HCT116 (cell line): ENCODE measurements at regions not wholly inside any gene's neighbourhood (a gene's known extent, or its start where the extent isn't known, plus 50 kb on each side); places are given as distances from the start of the nearest gene placed in this dataset.

Experiments used
- ATAC-seq: fragments of 200-7000 bp; cut with Tn5 transposase; 2 replicates; pipeline ENCODE4 v1.9.1; 2020; ENCODE audit warnings: mild to moderate bottlenecking, moderate library complexity
- BruUV-seq: library from RNA; stranded (reverse); fragments of 400-500 nt; replicated peaks from 2 replicates; lab custom pipeline; 2021; lab: Mats Ljungman, UMichigan
- CTCF ChIA-PET: fragments of 300-600 bp; sonication (Branson Sonifier 250); formaldehyde crosslinking; loops from one replicate; lab custom pipeline; 2021; ENCODE audit warnings: antibody characterized with exemption; lab: Charles Lee
- POLR2A ChIA-PET: fragments of 300-600, 350-600 bp; sonication (Branson Sonifier 250); formaldehyde crosslinking; loops from one replicate; lab custom pipeline; 2021; ENCODE audit warnings: antibody characterized with exemption; lab: Charles Lee
- RAD21 ChIA-PET, 2 experiments: fragments of 300-600 bp; sonication (Branson Sonifier 250); formaldehyde crosslinking; loops; one replicate each; lab custom pipeline; 2023; ENCODE audit warnings: low total read pairs in 2 of 2; ENCODE audit not compliant: uncharacterized antibody in 2 of 2, unreplicated experiment in 2 of 2, low non-redundant PET in 1 of 2; lab: Charles Lee
- DNase-seq: peaks from one replicate; pipeline ENCODE4 v3.0.0-alpha.2; 2010; ENCODE audit warnings: low read depth, low spot score
- H2AFZ ChIP-seq: fragments of 200-600 bp; shearing (Covaris generic), sonication (generic); 2 replicates; pipeline ENCODE4 v1.6.1; 2017; ENCODE audit warnings: low read depth, mixed run types, mixed read lengths, antibody characterized with exemption, low read length; ENCODE audit not compliant: poor library complexity, severe bottlenecking
- H3K27ac ChIP-seq: 2 replicates; pipeline ENCODE4 v1.5.1; 2012; ENCODE audit warnings: low read depth, low read length
- H3K27me3 ChIP-seq: fragments of 200-600 bp; sonication (generic); 2 replicates; pipeline ENCODE4 v1.6.1; 2016; ENCODE audit warnings: mixed run types, low read length, mixed read lengths; ENCODE audit not compliant: insufficient read depth
- H3K36me3 ChIP-seq, 2 experiments: fragments of 200-500 bp in 1 of 2; fragments of 200-600 bp in 1 of 2; sonication (Bioruptor generic) in 1 of 2; sonication (generic) in 1 of 2; 2 replicates each; pipeline versions ENCODE4 v1.5.1 to v1.6.1; 2014 to 2016; ENCODE audit warnings: low read length in 2 of 2, inconsistent platforms in 1 of 2, mixed read lengths in 1 of 2, mixed run types in 1 of 2; ENCODE audit not compliant: insufficient read depth in 2 of 2, control insufficient read depth in 1 of 2
- H3K4me1 ChIP-seq, 2 experiments: fragments of 200-600 bp in 1 of 2; sonication (generic) in 1 of 2; 2 replicates each; pipeline versions ENCODE4 v1.5.1 to v1.6.1; 2012 to 2017; ENCODE audit warnings: low read length in 2 of 2, inconsistent platforms in 1 of 2, mild to moderate bottlenecking in 1 of 2, mixed read lengths in 1 of 2, mixed run types in 1 of 2, moderate library complexity in 1 of 2; ENCODE audit not compliant: insufficient read depth in 2 of 2, control insufficient read depth in 1 of 2
- H3K4me2 ChIP-seq: fragments of 200-600 bp; sonication (generic); 2 replicates; pipeline ENCODE4 v1.6.1; 2017; ENCODE audit warnings: mixed run types, low read length, mixed read lengths
- H3K4me3 ChIP-seq, 2 experiments: fragments of 200-600 bp in 1 of 2; sonication (generic) in 1 of 2; replicated peaks in 1 of 2; 2 replicates each; pipeline ENCODE4 v1.5.1; 2011 to 2016; ENCODE audit warnings: low read length in 2 of 2, control low read depth in 1 of 2, low read depth in 1 of 2, mild to moderate bottlenecking in 1 of 2, mixed read lengths in 1 of 2, mixed run types in 1 of 2
- H3K79me2 ChIP-seq: fragments of 200-600 bp; sonication (generic); 2 replicates; pipeline ENCODE4 v1.6.1; 2017; ENCODE audit warnings: mild to moderate bottlenecking, mixed run types, low read length, moderate library complexity, mixed read lengths; ENCODE audit not compliant: insufficient read depth
- H3K9ac ChIP-seq: fragments of 200-600 bp; sonication (generic); 2 replicates; pipeline ENCODE4 v1.6.1; 2016; ENCODE audit warnings: low read length, mixed read lengths
- H3K9me2 ChIP-seq: fragments of 200-600 bp; sonication (generic), shearing (Covaris generic); 2 replicates; pipeline ENCODE4 v1.6.1; 2017; ENCODE audit warnings: mixed run types, mild to moderate bottlenecking, moderate library complexity; ENCODE audit not compliant: insufficient read depth
- H3K9me3 ChIP-seq, 2 experiments: fragments of 200-500 bp in 1 of 2; fragments of 200-600 bp in 1 of 2; sonication (Bioruptor generic) in 1 of 2; sonication (generic) in 1 of 2; 2 replicates each; pipeline ENCODE4 v1.6.1; 2014 to 2017; ENCODE audit warnings: low read length in 2 of 2, mixed read lengths in 2 of 2, inconsistent platforms in 1 of 2, low read depth in 1 of 2, mild to moderate bottlenecking in 1 of 2, mixed run types in 1 of 2, moderate library complexity in 1 of 2; ENCODE audit not compliant: control insufficient read depth in 1 of 2, insufficient read depth in 1 of 2
- H4K20me1 ChIP-seq: fragments of 200-600 bp; sonication (generic), shearing (Covaris generic); 2 replicates; pipeline ENCODE4 v1.6.1; 2017; ENCODE audit warnings: mixed run types, mild to moderate bottlenecking, moderate library complexity; ENCODE audit not compliant: insufficient read depth
- CBX3 ChIP-seq: IDR thresholded peaks from 2 replicates; pipeline ENCODE4 v1.6.1; 2012; ENCODE audit warnings: low read depth
- ELF1 ChIP-seq: IDR thresholded peaks from 2 replicates; pipeline ENCODE4 v1.6.1; 2012; ENCODE audit warnings: low read depth, borderline replicate concordance
- EZH2 ChIP-seq: fragments of 200-600 bp; sonication (generic); IDR thresholded peaks from 2 replicates; pipeline ENCODE4 v1.6.1; 2017; ENCODE audit warnings: antibody characterized with exemption, mixed run types
- MAX ChIP-seq: IDR thresholded peaks from 2 replicates; pipeline ENCODE4 v1.6.1; 2012
- TCF7L2 ChIP-seq: IDR thresholded peaks from 2 replicates; pipeline ENCODE4 v1.7.0; 2011; ENCODE audit warnings: borderline replicate concordance, inconsistent platforms; ENCODE audit not compliant: insufficient read depth, insufficient read length; ENCODE audit errors: extremely low read depth
- intact Hi-C: fragments of 100-400 bp; cut with micrococcal nuclease; formaldehyde crosslinking; loops from 2 replicates; pipeline ENCODE4 v1.10.0; 2022
- TF ChIP-seq, protein P1 (sequence below): IDR thresholded peaks from 2 replicates; pipeline ENCODE4 v1.6.1; 2011; ENCODE audit warnings: mild to moderate bottlenecking, low read length, moderate library complexity; ENCODE audit not compliant: insufficient replicate concordance; ENCODE audit errors: extremely low read depth

DNA sequence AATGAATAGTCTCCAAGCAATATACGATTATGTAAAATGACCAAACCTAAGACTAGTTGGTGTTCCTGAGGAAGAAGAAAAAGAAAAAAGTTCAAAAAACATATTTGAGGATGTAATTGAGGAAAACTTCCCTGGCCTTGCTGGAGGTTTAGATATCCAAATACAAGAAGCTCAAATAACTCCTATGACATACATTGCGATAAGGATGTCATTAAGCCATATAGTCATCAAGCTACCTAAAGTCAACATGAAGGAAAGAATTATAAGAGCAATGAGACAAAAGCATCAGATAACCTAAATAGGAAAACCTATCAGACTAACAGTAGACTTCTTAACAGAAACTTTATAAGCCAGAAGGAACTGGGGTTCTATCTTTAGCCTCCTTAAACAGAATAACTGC, 231.1 kb downstream of the TUSC7 start:
- ChIA-PET CTCF (no interaction called here), POLR2A (no interaction called here), RAD21 (no interaction called here)
- no peaks in the 10 kb centered on the region for H3K79me2 ChIP-seq
- no peaks in the 10 kb centered on the region for H3K36me3 ChIP-seq
- no TSS peak for BruUV-seq
- intact Hi-C loops = no loop called here
- no peaks in the 10 kb centered on the region; a peak in 1 of 4 replicates for H3K9me3 ChIP-seq
- H3K4me2 ChIP-seq = no peak overlapping the region
- no peak overlapping the region for H3K4me3 ChIP-seq
- H4K20me1 ChIP-seq = no peaks in the 10 kb centered on the region
- no peak overlapping the region for H3K27ac ChIP-seq
- ATAC-seq (no peak), DNase-seq (no peak)
- H3K4me1 ChIP-seq = no peaks in the 10 kb centered on the region
- TF ChIP-seq ELF1 = no peak
- no peak for TF ChIP-seq MAX
- no peak overlapping the region for H3K9ac ChIP-seq
- H2AFZ ChIP-seq = no peak overlapping the region
- no peaks in the 10 kb centered on the region for H3K9me2 ChIP-seq
- H3K27me3 ChIP-seq = no peaks in the 10 kb centered on the region

- H3K4me1 ChIP-seq = no peaks in the 10 kb centered on the region
- no TSS peak for BruUV-seq
- CTCF ChIA-PET = no interaction called here
- H3K36me3 ChIP-seq = no peaks in the 10 kb centered on the region
- ATAC-seq (no peak), DNase-seq (no peak)
- H3K79me2 ChIP-seq = no peaks in the 10 kb centered on the region
- H3K27me3 ChIP-seq = no peaks in the 10 kb centered on the region
- H3K4me3 ChIP-seq = no peak overlapping the region
- no peak for TF ChIP-seq EZH2
- TF ChIP-seq TCF7L2 = no peak
- TF ChIP-seq CBX3 = no peak
- no peak for TF ChIP-seq ELF1
- TF ChIP-seq, protein P1, sequence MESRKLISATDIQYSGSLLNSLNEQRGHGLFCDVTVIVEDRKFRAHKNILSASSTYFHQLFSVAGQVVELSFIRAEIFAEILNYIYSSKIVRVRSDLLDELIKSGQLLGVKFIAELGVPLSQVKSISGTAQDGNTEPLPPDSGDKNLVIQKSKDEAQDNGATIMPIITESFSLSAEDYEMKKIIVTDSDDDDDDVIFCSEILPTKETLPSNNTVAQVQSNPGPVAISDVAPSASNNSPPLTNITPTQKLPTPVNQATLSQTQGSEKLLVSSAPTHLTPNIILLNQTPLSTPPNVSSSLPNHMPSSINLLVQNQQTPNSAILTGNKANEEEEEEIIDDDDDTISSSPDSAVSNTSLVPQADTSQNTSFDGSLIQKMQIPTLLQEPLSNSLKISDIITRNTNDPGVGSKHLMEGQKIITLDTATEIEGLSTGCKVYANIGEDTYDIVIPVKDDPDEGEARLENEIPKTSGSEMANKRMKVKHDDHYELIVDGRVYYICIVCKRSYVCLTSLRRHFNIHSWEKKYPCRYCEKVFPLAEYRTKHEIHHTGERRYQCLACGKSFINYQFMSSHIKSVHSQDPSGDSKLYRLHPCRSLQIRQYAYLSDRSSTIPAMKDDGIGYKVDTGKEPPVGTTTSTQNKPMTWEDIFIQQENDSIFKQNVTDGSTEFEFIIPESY = no peak
- H2AFZ ChIP-seq = no peak overlapping the region
- H3K9ac ChIP-seq = no peak overlapping the region
- RAD21 ChIA-PET = no interaction called here
- H3K9me2 ChIP-seq = no peaks in the 10 kb centered on the region
- intact Hi-C loops = no loop called here
- no peak overlapping the region for H3K27ac ChIP-seq
- H4K20me1 ChIP-seq = no peaks in the 10 kb centered on the region
- H3K9me3 ChIP-seq = no peaks in the 10 kb centered on the region; a peak in 1 of 4 replicates
- POLR2A ChIA-PET = no interaction called here
- H3K4me2 ChIP-seq = no peak overlapping the region
Observed at GRCh38 chr3:116946376-116946775, 236.8 kb downstream of the TUSC7 start.
